WERI-Rb-1 (cell line): ENCODE measurements at regions not wholly inside any gene's neighbourhood (a gene's known extent, or its start where the extent isn't known, plus 50 kb on each side); places are given as distances from the start of the nearest gene placed in this dataset.

Source experiments
- DNase-seq: peaks from one replicate; pipeline ENCODE4 v3.0.0-alpha.2; 2020
- H3K27ac ChIP-seq: fragments of 250-450 bp; sonication (Bioruptor Pico); 2 replicates; pipeline ENCODE4 v1.5.1; 2020; ENCODE audit warnings: mild to moderate bottlenecking, moderate library complexity
- H3K27me3 ChIP-seq: fragments of 250-450 bp; sonication (Bioruptor Pico); 2 replicates; pipeline ENCODE4 v1.5.1; 2021; ENCODE audit warnings: mild to moderate bottlenecking, low read depth, moderate library complexity; ENCODE audit not compliant: insufficient read depth, severe bottlenecking
- H3K36me3 ChIP-seq: fragments of 250-450 bp; sonication (Bioruptor Pico); 2 replicates; pipeline ENCODE4 v1.5.1; 2020; ENCODE audit warnings: mild to moderate bottlenecking, moderate library complexity
- H3K4me3 ChIP-seq: 2 replicates; pipeline ENCODE4 v1.5.1; 2011; ENCODE audit warnings: low read depth, mild to moderate bottlenecking, control low read depth, low read length
- H3K9me3 ChIP-seq: fragments of 250-450 bp; sonication (Bioruptor Pico); 2 replicates; pipeline ENCODE4 v1.5.1; 2021; ENCODE audit warnings: mild to moderate bottlenecking, moderate library complexity; ENCODE audit not compliant: severe bottlenecking
- TF ChIP-seq, protein P1 (sequence below): IDR thresholded peaks from 2 replicates; pipeline ENCODE4 v1.5.1; 2011; ENCODE audit warnings: low read depth, mild to moderate bottlenecking, control low read depth, inconsistent platforms, low read length

GRCh38 chr6:164409309-164410009 is 899.9 kb downstream of the C6orf118 start:
- TF ChIP-seq, protein P1, sequence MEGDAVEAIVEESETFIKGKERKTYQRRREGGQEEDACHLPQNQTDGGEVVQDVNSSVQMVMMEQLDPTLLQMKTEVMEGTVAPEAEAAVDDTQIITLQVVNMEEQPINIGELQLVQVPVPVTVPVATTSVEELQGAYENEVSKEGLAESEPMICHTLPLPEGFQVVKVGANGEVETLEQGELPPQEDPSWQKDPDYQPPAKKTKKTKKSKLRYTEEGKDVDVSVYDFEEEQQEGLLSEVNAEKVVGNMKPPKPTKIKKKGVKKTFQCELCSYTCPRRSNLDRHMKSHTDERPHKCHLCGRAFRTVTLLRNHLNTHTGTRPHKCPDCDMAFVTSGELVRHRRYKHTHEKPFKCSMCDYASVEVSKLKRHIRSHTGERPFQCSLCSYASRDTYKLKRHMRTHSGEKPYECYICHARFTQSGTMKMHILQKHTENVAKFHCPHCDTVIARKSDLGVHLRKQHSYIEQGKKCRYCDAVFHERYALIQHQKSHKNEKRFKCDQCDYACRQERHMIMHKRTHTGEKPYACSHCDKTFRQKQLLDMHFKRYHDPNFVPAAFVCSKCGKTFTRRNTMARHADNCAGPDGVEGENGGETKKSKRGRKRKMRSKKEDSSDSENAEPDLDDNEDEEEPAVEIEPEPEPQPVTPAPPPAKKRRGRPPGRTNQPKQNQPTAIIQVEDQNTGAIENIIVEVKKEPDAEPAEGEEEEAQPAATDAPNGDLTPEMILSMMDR, result no peak
- Histone ChIP-seq H3K36me3 (no peaks in the 10 kb centered on the region), H3K4me3 (no peak overlapping the region), H3K27me3 (no peaks in the 10 kb centered on the region), H3K9me3 (no peaks in the 10 kb centered on the region), H3K27ac (no peak overlapping the region)
- no peak for DNase-seq

- Histone ChIP-seq H3K4me3 (no peak overlapping the region), H3K36me3 (no peaks in the 10 kb centered on the region), H3K27ac (no peak overlapping the region), H3K27me3 (no peaks in the 10 kb centered on the region), H3K9me3 (no peaks in the 10 kb centered on the region)
- DNase-seq, result no peak
- TF ChIP-seq, protein P1, result no peak
These were observed 900.5 kb downstream of the C6orf118 start for GRCh38 chr6:164408868-164409267.

DNA sequence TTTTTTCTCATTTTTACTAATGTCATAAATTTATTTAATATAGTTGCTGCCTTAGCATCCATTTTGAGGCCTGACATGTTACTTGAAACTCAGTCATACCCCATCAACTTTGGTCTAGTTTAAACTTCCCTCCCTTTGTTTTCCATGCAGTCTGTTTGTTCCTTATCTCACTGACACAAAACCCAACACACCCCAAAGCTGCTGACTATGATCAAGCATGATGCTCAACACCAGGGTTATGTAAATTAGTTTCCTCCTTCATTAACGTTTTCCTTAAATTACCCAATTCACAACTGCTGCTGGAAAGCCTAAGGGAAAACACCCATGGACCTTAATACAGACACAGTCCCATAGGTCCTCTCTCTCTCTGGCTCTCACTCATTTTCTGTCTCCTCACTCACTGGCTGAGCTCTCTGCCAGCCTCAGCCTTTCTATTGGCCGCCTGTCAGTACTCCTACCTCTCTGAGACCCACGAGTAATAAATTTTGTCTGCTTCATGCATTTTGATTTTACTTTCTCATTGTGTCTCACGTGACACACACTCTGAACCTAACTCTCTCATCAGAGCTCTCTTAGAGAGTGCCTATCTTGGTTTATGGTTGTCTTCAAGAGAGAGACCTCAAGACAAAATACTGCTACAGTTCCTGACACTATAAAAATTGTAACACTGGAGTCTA is 904.5 kb downstream of the C6orf118 start:
- TF ChIP-seq, protein P1, result no peak
- H3K4me3 ChIP-seq, result no peak overlapping the region
- H3K27ac ChIP-seq, result no peak overlapping the region
- no peaks in the 10 kb centered on the region for H3K36me3 ChIP-seq
- DNase-seq, result no peak
- H3K9me3 ChIP-seq, result no peaks in the 10 kb centered on the region
- H3K27me3 ChIP-seq, result no peaks in the 10 kb centered on the region

- Histone ChIP-seq H3K36me3 (no peaks in the 10 kb centered on the region), H3K4me3 (no peak overlapping the region), H3K27ac (no peak overlapping the region), H3K27me3 (no peaks in the 10 kb centered on the region), H3K9me3 (no peaks in the 10 kb centered on the region)
- DNase-seq, result no peak
- TF ChIP-seq, protein P1, result no peak
These were observed 907.5 kb downstream of the C6orf118 start for GRCh38 chr6:164401871-164402270.

GRCh38 chr6:164398647-164399046 is 910.8 kb downstream of the C6orf118 start:
- Histone ChIP-seq H3K27ac (no peak overlapping the region), H3K36me3 (no peaks in the 10 kb centered on the region), H3K4me3 (no peak overlapping the region), H3K9me3 (no peaks in the 10 kb centered on the region), H3K27me3 (no peaks in the 10 kb centered on the region)
- no peak for DNase-seq
- TF ChIP-seq, protein P1, result no peak
